ENCODE measurements at regions not wholly inside any gene's neighbourhood (a gene's known extent, or its start where the extent isn't known, plus 50 kb on each side); places are given as distances from the start of the nearest gene placed in this dataset.

DNA sequence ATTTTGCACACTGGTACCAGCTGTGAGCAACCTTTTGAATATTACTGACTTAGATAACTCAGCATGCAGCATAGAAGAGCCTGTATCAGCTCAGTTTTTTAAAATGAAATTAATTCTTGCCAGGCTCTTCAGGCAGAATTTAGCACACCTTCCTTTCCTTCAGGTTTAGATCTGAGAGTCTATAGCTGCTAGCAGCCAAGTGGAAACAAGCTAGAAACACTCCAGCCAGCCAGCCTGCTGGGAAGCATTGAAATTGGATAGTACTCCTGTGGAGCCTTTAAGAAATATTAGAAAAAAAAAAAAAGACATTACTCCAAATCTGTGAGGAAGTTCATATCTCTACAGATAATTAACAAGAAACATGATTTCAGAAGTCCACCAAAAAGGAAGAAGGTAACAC lies 812.2 kb downstream of the DTWD2 start (continued):
- TF ChIP-seq ZBTB33 (IDR thresholded peaks at IDR 0.05) (no peak), MTA3 (IDR thresholded peaks at IDR 0.05; ENCODE audit: borderline replicate concordance, low read length) (no peak)

DNA sequence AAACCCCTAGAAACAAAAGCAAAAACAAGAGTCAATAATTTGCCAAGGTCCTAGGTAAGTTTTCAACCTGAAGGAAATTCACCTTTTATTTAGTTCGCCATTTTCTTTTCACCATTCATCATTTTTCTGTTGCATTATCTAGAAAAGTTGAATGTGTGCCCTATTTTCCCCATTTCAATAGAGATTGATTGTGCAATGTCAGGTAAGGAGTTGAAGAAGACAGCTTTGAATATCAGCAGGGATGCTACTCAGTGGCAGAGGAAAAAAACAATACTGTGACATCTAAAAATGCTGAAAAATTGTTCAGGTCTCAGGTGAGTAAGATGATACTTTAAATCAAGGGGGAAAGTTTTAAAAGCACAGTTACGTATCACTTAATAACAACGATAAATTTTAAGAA lies 813.7 kb downstream of the DTWD2 start:
- in situ Hi-C loops (cut with MboI), result no loop called here
- Histone ChIP-seq H3K27ac (ENCODE audit: control insufficient read depth, insufficient read depth) (no peak overlapping the region), H3K4me3 (no peak overlapping the region), H3K9ac (ENCODE audit: control insufficient read depth, insufficient read depth, low read length) (no peak overlapping the region), H3K36me3 (ENCODE audit: control insufficient read depth in 2 of 2, insufficient read depth in 2 of 2, low read length in 1 of 2) (no peaks in the 10 kb centered on the region), H3K79me2 (ENCODE audit: control insufficient read depth, insufficient read depth, low read length) (no peaks in the 10 kb centered on the region), H4K20me1 (ENCODE audit: control insufficient read depth, insufficient read depth) (no peaks in the 10 kb centered on the region), H3K9me3 (replicated peaks; ENCODE audit: control insufficient read depth, insufficient read depth, low read length) (no peaks in the 10 kb centered on the region), H3K4me2 (ENCODE audit: control insufficient read depth, insufficient read depth) (no peak overlapping the region), H3K27me3 (replicated peaks in 1 of 2; ENCODE audit: control insufficient read depth in 2 of 2, insufficient read depth in 2 of 2, low read length in 1 of 2) (no peaks in the 10 kb centered on the region), H3K4me1 (ENCODE audit: control insufficient read depth, insufficient read depth, low read length) (no peaks in the 10 kb centered on the region), H2AFZ (ENCODE audit: control insufficient read depth, low read depth, low read length) (no peak overlapping the region)
- ATAC-seq (no peak), DNase-seq (ENCODE audit: low read depth, low spot score) (no peak), FAIRE-seq (no peak)
- CTCF ChIA-PET, result interaction anchor here (1.2 kb wide), 1 partner anchor 8 kb away, joined by 3 read pairs; no protein-coding TSS in a partner anchor
- 36% methylated on average over 3 of the region's 3 CpGs for WGBS (ENCODE audit: insufficient coverage, insufficient replicate concordance, low lambda C conversion rate, missing lambda C conversion rate)
- BruUV-seq (replicated peaks), result no TSS peak
- POLR2A ChIA-PET, result no interaction called here
- SMC1A ChIA-PET (ENCODE audit: uncharacterized antibody, unreplicated experiment), result no interaction called here
- RAD21 ChIA-PET (ENCODE audit: unreplicated experiment), result no interaction called here
- intact Hi-C loops (cut with micrococcal nuclease; ENCODE audit: unreplicated experiment), result no loop called here
- no peak for TF ChIP-seq WRNIP1 (IDR thresholded peaks at IDR 0.05; ENCODE audit: borderline replicate concordance, low read depth, low read length)
- no peak for TF ChIP-seq TCF7 (IDR thresholded peaks at IDR 0.05; ENCODE audit: borderline replicate concordance)
- TF ChIP-seq, protein P1, sequence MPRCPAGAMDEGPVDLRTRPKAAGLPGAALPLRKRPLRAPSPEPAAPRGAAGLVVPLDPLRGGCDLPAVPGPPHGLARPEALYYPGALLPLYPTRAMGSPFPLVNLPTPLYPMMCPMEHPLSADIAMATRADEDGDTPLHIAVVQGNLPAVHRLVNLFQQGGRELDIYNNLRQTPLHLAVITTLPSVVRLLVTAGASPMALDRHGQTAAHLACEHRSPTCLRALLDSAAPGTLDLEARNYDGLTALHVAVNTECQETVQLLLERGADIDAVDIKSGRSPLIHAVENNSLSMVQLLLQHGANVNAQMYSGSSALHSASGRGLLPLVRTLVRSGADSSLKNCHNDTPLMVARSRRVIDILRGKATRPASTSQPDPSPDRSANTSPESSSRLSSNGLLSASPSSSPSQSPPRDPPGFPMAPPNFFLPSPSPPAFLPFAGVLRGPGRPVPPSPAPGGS (IDR thresholded peaks at IDR 0.05; ENCODE audit: borderline replicate concordance, insufficient read depth, low read depth, low read length, poor library complexity, severe bottlenecking), result no peak
- TF ChIP-seq HDAC2 (IDR thresholded peaks at IDR 0.05), result no peak
- TF ChIP-seq ZZZ3 (IDR thresholded peaks at IDR 0.05; ENCODE audit: control insufficient read depth, insufficient read length, low read depth), result no peak
- no peak for TF ChIP-seq CREM (IDR thresholded peaks at IDR 0.05; ENCODE audit: low read depth)
- no peak for TF ChIP-seq FOS (IDR thresholded peaks at IDR 0.05; ENCODE audit: borderline replicate concordance, extremely low read depth, insufficient read length)
- no peak for TF ChIP-seq ZBTB4 (CRISPR knock-in tag; IDR thresholded peaks at IDR 0.05)
- no peak for TF ChIP-seq TBL1XR1 (IDR thresholded peaks at IDR 0.05; ENCODE audit: low read depth, low read length)
- no peak for TF ChIP-seq SMARCA5 (IDR thresholded peaks at IDR 0.05)
- no peak for TF ChIP-seq IKZF1 (conservative IDR thresholded peaks at IDR 0.05)
- TF ChIP-seq, protein P2, sequence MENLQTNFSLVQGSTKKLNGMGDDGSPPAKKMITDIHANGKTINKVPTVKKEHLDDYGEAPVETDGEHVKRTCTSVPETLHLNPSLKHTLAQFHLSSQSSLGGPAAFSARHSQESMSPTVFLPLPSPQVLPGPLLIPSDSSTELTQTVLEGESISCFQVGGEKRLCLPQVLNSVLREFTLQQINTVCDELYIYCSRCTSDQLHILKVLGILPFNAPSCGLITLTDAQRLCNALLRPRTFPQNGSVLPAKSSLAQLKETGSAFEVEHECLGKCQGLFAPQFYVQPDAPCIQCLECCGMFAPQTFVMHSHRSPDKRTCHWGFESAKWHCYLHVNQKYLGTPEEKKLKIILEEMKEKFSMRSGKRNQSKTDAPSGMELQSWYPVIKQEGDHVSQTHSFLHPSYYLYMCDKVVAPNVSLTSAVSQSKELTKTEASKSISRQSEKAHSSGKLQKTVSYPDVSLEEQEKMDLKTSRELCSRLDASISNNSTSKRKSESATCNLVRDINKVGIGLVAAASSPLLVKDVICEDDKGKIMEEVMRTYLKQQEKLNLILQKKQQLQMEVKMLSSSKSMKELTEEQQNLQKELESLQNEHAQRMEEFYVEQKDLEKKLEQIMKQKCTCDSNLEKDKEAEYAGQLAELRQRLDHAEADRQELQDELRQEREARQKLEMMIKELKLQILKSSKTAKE (IDR thresholded peaks at IDR 0.05; ENCODE audit: low read depth, poor library complexity, severe bottlenecking), result no peak
- no peak for TF ChIP-seq RUNX3 (IDR thresholded peaks at IDR 0.05; ENCODE audit: low read length)
- no peak for TF ChIP-seq KLF5 (IDR thresholded peaks at IDR 0.05; ENCODE audit: partially characterized antibody)

Measured in GM12878 (cell line).